Neuronal stem cell (in vitro differentiated cells): ENCODE measurements at regions not wholly inside any gene's neighbourhood (a gene's known extent, or its start where the extent isn't known, plus 50 kb on each side); places are given as distances from the start of the nearest gene placed in this dataset.

Source experiments
- DNase-seq: peaks from one replicate; pipeline ENCODE4 v3.0.0-alpha.2; 2013; ENCODE audit warnings: low spot score
- H2AFZ ChIP-seq: one replicate; pipeline ENCODE4 v1.6.1; 2013; ENCODE audit warnings: mild to moderate bottlenecking, low read length, inconsistent platforms
- H2AK5ac ChIP-seq: 2 replicates; pipeline ENCODE4 v1.6.1; 2013; ENCODE audit warnings: low read depth, mild to moderate bottlenecking, inconsistent platforms, low read length, moderate library complexity, mixed read lengths
- H2BK120ac ChIP-seq: 2 replicates; pipeline ENCODE4 v1.6.1; 2013; ENCODE audit warnings: low read depth, mild to moderate bottlenecking, inconsistent platforms, low read length, moderate library complexity, mixed read lengths
- H2BK12ac ChIP-seq: one replicate; pipeline ENCODE4 v1.6.1; 2013; ENCODE audit warnings: low read length, inconsistent platforms
- H2BK15ac ChIP-seq: 2 replicates; pipeline ENCODE4 v1.6.1; 2013; ENCODE audit warnings: mild to moderate bottlenecking, low read length, inconsistent platforms, mixed read lengths
- H2BK5ac ChIP-seq: one replicate; pipeline ENCODE4 v1.6.1; 2013; ENCODE audit warnings: inconsistent platforms, mild to moderate bottlenecking, low read length, moderate library complexity
- H3K14ac ChIP-seq: one replicate; pipeline ENCODE4 v1.6.1; 2013; ENCODE audit warnings: low read length, inconsistent platforms
- H3K18ac ChIP-seq: 2 replicates; pipeline ENCODE4 v1.6.1; 2013; ENCODE audit warnings: low read length, inconsistent platforms
- H3K23ac ChIP-seq: 2 replicates; pipeline ENCODE4 v1.6.1; 2013; ENCODE audit warnings: low read depth, mild to moderate bottlenecking, mixed read lengths, low read length, inconsistent platforms; ENCODE audit not compliant: poor library complexity
- H3K27ac ChIP-seq: replicated peaks from 3 replicates; pipeline ENCODE4 v1.5.1; 2013; ENCODE audit warnings: low read length, inconsistent platforms
- H3K27me3 ChIP-seq, 3 experiments: 2 replicates each; pipeline ENCODE4 v1.6.1; 2013; ENCODE audit warnings: low read length in 3 of 3, mild to moderate bottlenecking in 2 of 3, inconsistent platforms in 1 of 3, low read depth in 1 of 3, mixed read lengths in 1 of 3, moderate library complexity in 1 of 3; ENCODE audit not compliant: control insufficient read depth in 3 of 3, insufficient read depth in 3 of 3
- H3K36me3 ChIP-seq, 2 donors: replicated peaks in 1 of 2; 2 replicates each; pipeline ENCODE4 v1.6.1; 2013; ENCODE audit warnings: low read length in 2 of 2; ENCODE audit not compliant: control insufficient read depth in 2 of 2, insufficient read depth in 2 of 2
- H3K4ac ChIP-seq: 2 replicates; pipeline ENCODE4 v1.6.1; 2013; ENCODE audit warnings: inconsistent platforms, mild to moderate bottlenecking, low read length, moderate library complexity
- H3K4me1 ChIP-seq, 2 donors: 1 replicate in 1 of 2; 2 replicates in 1 of 2; pipeline ENCODE4 v1.6.1; 2013; ENCODE audit warnings: low read length in 2 of 2, low read depth in 1 of 2; ENCODE audit not compliant: control insufficient read depth in 2 of 2, insufficient read depth in 1 of 2
- H3K4me2 ChIP-seq: one replicate; pipeline ENCODE4 v1.6.1; 2013; ENCODE audit warnings: mild to moderate bottlenecking, low read length, inconsistent platforms; ENCODE audit not compliant: insufficient read depth, poor library complexity, severe bottlenecking
- H3K4me3 ChIP-seq, 2 donors: 2 replicates each; pipeline ENCODE4 v1.5.1; 2013; ENCODE audit warnings: low read length in 2 of 2, mild to moderate bottlenecking in 2 of 2, inconsistent platforms in 1 of 2, moderate library complexity in 1 of 2
- H3K79me1 ChIP-seq: one replicate; pipeline ENCODE4 v1.6.1; 2013; ENCODE audit warnings: low read depth, mild to moderate bottlenecking, inconsistent platforms, low read length, moderate library complexity
- H3K9ac ChIP-seq: one replicate; pipeline ENCODE4 v1.6.1; 2013; ENCODE audit warnings: mild to moderate bottlenecking, low read depth, low read length, inconsistent platforms; ENCODE audit not compliant: poor library complexity
- H3K9me3 ChIP-seq, 2 donors: replicated peaks in 1 of 2; 2 replicates each; pipeline versions ENCODE3 to v1.6.1; 2013; ENCODE audit warnings: low read length in 2 of 2, mild to moderate bottlenecking in 2 of 2, inconsistent platforms in 1 of 2, low read depth in 1 of 2, mixed read lengths in 1 of 2, moderate library complexity in 1 of 2; ENCODE audit not compliant: control insufficient read depth in 2 of 2, insufficient read depth in 1 of 2
- H4K8ac ChIP-seq: one replicate; pipeline ENCODE4 v1.6.1; 2013; ENCODE audit warnings: low read depth, mild to moderate bottlenecking, inconsistent platforms, low read length, moderate library complexity
- H4K91ac ChIP-seq: one replicate; pipeline ENCODE4 v1.6.1; 2013; ENCODE audit warnings: low read length, low read depth, mild to moderate bottlenecking, inconsistent platforms; ENCODE audit not compliant: poor library complexity
- WGBS, 2 donors: extraction: QIAGEN DNeasy Blood & Tissue Kit; methylation state at CpG; one replicate each; pipeline ENCODE4 v1.1.7; 2013; ENCODE audit warnings: missing lambda C conversion rate in 2 of 2, mixed read lengths in 1 of 2; ENCODE audit not compliant: insufficient read length in 2 of 2, insufficient replicate concordance in 1 of 2; ENCODE audit errors: extremely low coverage in 2 of 2; 5-methylcytosine and 5-hydroxymethylcytosine counted together

GRCh38 chr5:158272409-158272808 is 413.5 kb upstream of the CLINT1 start:
- H3K4me3 ChIP-seq = no peak overlapping the region
- no peak overlapping the region for H4K91ac ChIP-seq
- no CpG with 5 or more reads among the region's 3 CpGs for WGBS, 2 donors
- DNase-seq = no peak
- H3K4ac ChIP-seq = no peak overlapping the region
- H3K14ac ChIP-seq = no peak overlapping the region
- H2AK5ac ChIP-seq = no peak overlapping the region
- H3K27ac ChIP-seq = no peak overlapping the region
- no peak overlapping the region for H3K23ac ChIP-seq
- H3K9ac ChIP-seq = no peak overlapping the region
- no peak overlapping the region for H3K4me2 ChIP-seq
- H3K9me3 ChIP-seq = no peaks in the 10 kb centered on the region
- H2BK120ac ChIP-seq = no peak overlapping the region
- H4K8ac ChIP-seq = no peak overlapping the region
- no peak overlapping the region for H3K18ac ChIP-seq
- no peak overlapping the region for H2BK5ac ChIP-seq
- H3K36me3 ChIP-seq = no peaks in the 10 kb centered on the region
- H3K4me1 ChIP-seq = peaks cover 0 to 16% of the 10 kb centered on the region in 2 donors
- H2BK12ac ChIP-seq = no peak overlapping the region
- H3K27me3 ChIP-seq = no peaks in the 10 kb centered on the region
- H2AFZ ChIP-seq = no peak overlapping the region
- no peaks in the 10 kb centered on the region for H3K79me1 ChIP-seq
- H2BK15ac ChIP-seq = no peak overlapping the region

DNA sequence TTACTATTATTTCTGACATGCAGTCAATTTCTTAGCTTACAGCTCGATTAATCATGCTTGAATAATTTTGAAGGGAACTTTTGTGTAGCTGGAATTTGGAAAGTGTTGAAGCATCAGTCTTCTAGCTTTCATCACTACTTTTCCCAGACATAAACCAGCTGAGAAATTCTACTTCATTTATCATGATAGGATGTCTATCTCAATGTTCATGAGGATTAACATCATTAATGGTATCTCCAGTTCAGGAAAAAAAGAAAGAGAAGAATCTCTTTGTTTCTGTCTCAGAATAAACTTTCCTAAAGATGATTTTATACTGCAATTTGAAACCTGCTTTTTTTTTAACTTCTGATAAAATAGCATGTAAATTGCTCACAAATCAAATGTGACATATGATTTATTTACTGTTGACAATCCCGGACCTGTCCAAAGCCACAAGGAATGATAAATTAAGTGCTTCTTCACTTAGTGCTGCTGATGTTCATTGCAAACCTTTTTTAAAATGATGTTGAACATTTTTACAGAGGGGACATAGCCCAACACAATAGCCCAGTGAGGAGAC is 412.1 kb upstream of the CLINT1 start:
- Histone ChIP-seq H4K91ac (no peak overlapping the region), H3K4me1 (peaks cover 0 to 16% of the 10 kb centered on the region in 2 donors), H3K79me1 (no peaks in the 10 kb centered on the region), H3K4ac (no peak overlapping the region), H3K36me3 (no peaks in the 10 kb centered on the region), H3K14ac (no peak overlapping the region), H2BK5ac (no peak overlapping the region), H2AFZ (no peak overlapping the region), H4K8ac (no peak overlapping the region), H3K4me2 (no peak overlapping the region), H2AK5ac (no peak overlapping the region), H2BK15ac (no peak overlapping the region), H2BK120ac (no peak overlapping the region), H2BK12ac (no peak overlapping the region), H3K18ac (no peak overlapping the region), H3K27me3 (no peaks in the 10 kb centered on the region), H3K4me3 (no peak overlapping the region), H3K27ac (peak overlapping the region; percentile 45), H3K23ac (no peak overlapping the region), H3K9me3 (no peaks in the 10 kb centered on the region), H3K9ac (no peak overlapping the region)
- no CpG with 5 or more reads among the region's 2 CpGs for WGBS, 2 donors
- peak; percentile 18 for DNase-seq

DNA sequence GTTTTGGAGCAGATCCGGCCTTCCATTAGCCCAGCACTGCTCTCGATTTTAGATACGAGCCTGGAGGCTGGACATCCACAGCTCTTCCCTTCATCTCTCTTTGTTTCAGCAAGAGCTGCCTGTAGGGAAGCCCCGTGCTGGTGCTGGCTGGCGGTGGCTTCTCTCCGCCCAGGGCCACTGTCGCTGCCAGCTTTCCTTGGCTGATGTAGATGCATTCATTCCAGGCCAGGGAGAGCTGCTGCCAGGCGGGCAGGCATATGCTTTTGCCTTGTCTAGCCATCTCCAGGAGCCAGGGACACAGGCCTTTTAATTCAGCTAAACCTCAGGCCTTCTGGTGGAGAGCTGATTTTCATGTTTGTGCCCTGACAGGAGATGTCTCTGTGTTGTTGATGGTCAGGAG is 409.3 kb upstream of the CLINT1 start:
- H4K91ac ChIP-seq = no peak overlapping the region
- H4K8ac ChIP-seq = no peak overlapping the region
- no peaks in the 10 kb centered on the region for H3K27me3 ChIP-seq
- no peak overlapping the region for H3K4ac ChIP-seq
- no peak overlapping the region for H2BK12ac ChIP-seq
- H3K14ac ChIP-seq = no peak overlapping the region
- DNase-seq = no peak
- H3K4me3 ChIP-seq = no peak overlapping the region
- no peak overlapping the region for H3K23ac ChIP-seq
- H2BK120ac ChIP-seq = no peak overlapping the region
- no peak overlapping the region for H2BK5ac ChIP-seq
- peaks cover 0 to 11% of the 10 kb centered on the region in 2 donors for H3K4me1 ChIP-seq
- no peak overlapping the region for H2BK15ac ChIP-seq
- H2AFZ ChIP-seq = no peak overlapping the region
- no peak overlapping the region for H3K27ac ChIP-seq
- no peak overlapping the region for H2AK5ac ChIP-seq
- H3K18ac ChIP-seq = peak overlapping the region; percentile 87
- no peaks in the 10 kb centered on the region for H3K36me3 ChIP-seq
- H3K9me3 ChIP-seq = no peaks in the 10 kb centered on the region
- no peak overlapping the region for H3K9ac ChIP-seq
- H3K79me1 ChIP-seq = no peaks in the 10 kb centered on the region
- no peak overlapping the region for H3K4me2 ChIP-seq
- WGBS, 2 donors = no CpG with 5 or more reads among the region's 8 CpGs

GRCh38 chr5:158267228-158267627 is 408.3 kb upstream of the CLINT1 start:
- Histone ChIP-seq H3K27me3 (no peaks in the 10 kb centered on the region), H3K14ac (no peak overlapping the region), H3K36me3 (no peaks in the 10 kb centered on the region), H2AK5ac (no peak overlapping the region), H4K91ac (no peak overlapping the region), H2BK15ac (no peak overlapping the region), H3K4me3 (no peak overlapping the region), H2BK120ac (no peak overlapping the region), H3K9me3 (no peaks in the 10 kb centered on the region), H3K9ac (no peak overlapping the region), H3K4me1 (peaks cover 0 to 9% of the 10 kb centered on the region in 2 donors), H3K4ac (no peak overlapping the region), H2AFZ (no peak overlapping the region), H2BK5ac (no peak overlapping the region), H3K79me1 (no peaks in the 10 kb centered on the region), H2BK12ac (no peak overlapping the region), H3K18ac (no peak overlapping the region), H3K23ac (no peak overlapping the region), H3K27ac (no peak overlapping the region), H4K8ac (no peak overlapping the region), H3K4me2 (no peak overlapping the region)
- DNase-seq = no peak
- WGBS, 2 donors = no CpG with 5 or more reads among the region's 2 CpGs
